K562 (cell line): ENCODE measurements at regions not wholly inside any gene's neighbourhood (a gene's known extent, or its start where the extent isn't known, plus 50 kb on each side); places are given as distances from the start of the nearest gene placed in this dataset.

Experiments used
- CTCF ChIP-seq, 3 experiments: IDR thresholded peaks in 2 of 3; conservative IDR thresholded peaks in 1 of 3; 2 replicates each; pipeline ENCODE4 v1.5.1; 2011 to 2012; ENCODE audit warnings: low read length in 3 of 3, mild to moderate bottlenecking in 3 of 3, control low read depth in 2 of 3, improper control_type of control experiment in 1 of 3, inconsistent platforms in 1 of 3, low read depth in 1 of 3, mixed read lengths in 1 of 3, moderate library complexity in 1 of 3; ENCODE audit not compliant: insufficient read depth in 2 of 3
- ESRRB ChIP-seq: fragments of 250-450 bp; sonication (Bioruptor Pico); IDR thresholded peaks from 2 replicates; pipeline ENCODE4 v1.5.0; 2020; ENCODE audit warnings: mild to moderate bottlenecking, moderate library complexity, borderline replicate concordance
- NFYB ChIP-seq: IDR thresholded peaks from 2 replicates; pipeline ENCODE4 v1.6.1; 2011; ENCODE audit warnings: mild to moderate bottlenecking, moderate library complexity; ENCODE audit not compliant: insufficient read length; ENCODE audit errors: extremely low read depth
- PCBP2 ChIP-seq: fragments of 200-400 bp; formaldehyde crosslinking; IDR thresholded peaks from 2 replicates; pipeline ENCODE4 v1.6.1; 2018; ENCODE audit warnings: low read length, low read depth, mild to moderate bottlenecking, moderate library complexity; ENCODE audit not compliant: poor library complexity, severe bottlenecking
- RAD21 ChIP-seq, 2 experiments: fragments of 250-450 bp in 1 of 2; fragments of 450-650 bp in 1 of 2; sonication (Bioruptor Pico) in 1 of 2; formaldehyde crosslinking in 1 of 2; IDR thresholded peaks in 1 of 2; conservative IDR thresholded peaks in 1 of 2; 2 replicates each; pipeline versions ENCODE4 v1.4.0 to v1.8.0; 2020 to 2022; ENCODE audit warnings: mild to moderate bottlenecking in 2 of 2, moderate library complexity in 1 of 2
- SPI1 ChIP-seq: IDR thresholded peaks from 2 replicates; pipeline ENCODE4 v1.6.1; 2011; ENCODE audit warnings: low read depth, low read length, control low read depth, borderline replicate concordance
- TAF1 ChIP-seq: IDR thresholded peaks from 2 replicates; pipeline ENCODE4 v1.6.1; 2011; ENCODE audit warnings: mild to moderate bottlenecking, low read length, moderate library complexity; ENCODE audit not compliant: insufficient read depth, control insufficient read depth, severe bottlenecking; ENCODE audit errors: extremely low read depth
- THRA ChIP-seq: fragments of 450-650 bp; IDR thresholded peaks from 2 replicates; pipeline ENCODE4 v1.6.1; 2017; ENCODE audit warnings: mild to moderate bottlenecking, moderate library complexity

GRCh38 chr21:43317959-43318358, 109.0 kb downstream of the SIK1 start (continued):
- TF ChIP-seq SPI1 (peak; percentile 50; the same call in 1 of the 2 replicates), ESRRB (CRISPR knock-in tag) (no peak), RAD21 (CRISPR knock-in tag; conservative IDR thresholded peaks at IDR 0.05 in 1 of 2, IDR thresholded peaks at IDR 0.05 in 1 of 2) (peak in 1 of 2 experiments; percentile 50; a peak in 2 of 4 replicates), PCBP2 (no peak), THRA (no peak), TAF1 (no peak), CTCF (IDR thresholded peaks at IDR 0.05 in 2 of 3, conservative IDR thresholded peaks at IDR 0.05 in 1 of 3; ENCODE audit: insufficient read depth in 2 of 3, low read depth in 1 of 3, low read length in 3 of 3) (peak; percentile 38 to 54 (median 50)), NFYB (no peak)
